Sciatic nerve (tissue), 2 donors: ENCODE measurements at regions not wholly inside any gene's neighbourhood (a gene's known extent, or its start where the extent isn't known, plus 50 kb on each side); places are given as distances from the start of the nearest gene placed in this dataset.

Experiments used
- ATAC-seq: fragments of 200-7000 bp; cut with Tn5 transposase; one replicate; pipeline ENCODE4 v1.9.1; 2020; ENCODE audit warnings: mild to moderate bottlenecking, moderate library complexity
- DNase-seq: peaks from one replicate; pipeline ENCODE4 v3.0.0-alpha.2; 2020; ENCODE audit warnings: low spot score
- intact Hi-C: fragments of 100-400 bp; cut with DNase I; formaldehyde crosslinking; loops from one replicate; pipeline ENCODE4 v1.14.2; 2022
- donor health status: DM: no; HTN: no; CAD: no.
- donor health status: DM: no; HTN: no; CAD: no.

DNA sequence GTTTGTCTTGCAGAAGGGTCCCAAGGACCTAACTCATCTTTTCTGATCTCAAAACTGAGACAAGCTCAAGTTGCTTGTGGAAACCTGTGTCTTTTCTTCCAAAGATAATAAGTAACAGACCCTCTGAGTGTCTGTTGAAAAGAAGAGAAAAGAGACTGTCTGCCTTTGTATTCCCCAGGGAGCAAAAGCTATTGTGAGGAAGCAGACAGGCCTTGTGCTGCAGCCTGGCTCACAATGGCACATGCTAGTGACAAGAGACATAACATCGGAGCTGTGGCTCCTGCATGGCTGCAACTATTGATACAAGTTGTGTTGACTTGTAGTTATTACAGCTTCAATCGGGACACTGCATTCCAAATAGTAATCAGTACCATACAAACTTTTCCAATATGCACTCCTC lies 202.9 kb downstream of the DKK1 start:
- ATAC-seq (no peak), DNase-seq (no peak)
- intact Hi-C loops, result no loop called here

DNA sequence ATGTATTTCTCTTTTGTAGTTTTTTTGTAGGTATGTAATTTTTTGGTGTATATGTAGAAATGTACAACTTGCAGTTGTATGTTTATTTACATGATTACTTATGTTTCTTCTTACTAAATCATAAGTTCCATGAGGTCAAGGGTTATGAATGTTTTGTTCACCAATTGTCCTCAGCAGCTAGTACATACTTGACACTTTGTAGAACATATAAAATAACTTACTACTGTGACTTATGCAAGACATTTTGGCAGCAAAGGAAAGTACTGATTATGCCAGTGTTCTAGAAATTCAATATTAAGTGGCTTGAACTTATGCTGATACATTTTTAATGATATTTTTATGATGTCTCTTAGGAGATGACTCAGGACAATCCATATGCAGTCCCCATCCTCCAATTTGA lies 209.6 kb downstream of the DKK1 start:
- DNase-seq (no peak), ATAC-seq (no peak)
- intact Hi-C loops, result no loop called here

DNA sequence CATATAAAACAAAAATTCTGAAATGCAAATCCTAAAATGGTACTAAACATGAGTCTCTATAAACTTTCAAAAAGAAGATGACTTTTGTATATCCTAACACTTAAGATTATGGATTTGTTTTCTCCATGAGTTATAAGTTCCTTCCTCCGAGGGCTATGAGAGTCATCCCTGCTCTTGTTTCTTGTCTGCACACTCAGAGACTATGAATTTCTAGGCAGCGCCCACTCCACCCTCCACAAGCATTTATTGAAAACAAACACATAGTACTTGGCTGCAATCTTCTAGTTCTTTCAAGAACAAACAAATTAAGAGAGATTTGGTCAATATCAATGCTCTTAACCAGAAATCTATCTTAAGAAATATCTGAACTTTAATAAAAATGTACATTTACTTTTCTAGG lies 211.7 kb downstream of the DKK1 start:
- no peak for DNase-seq
- no peak for ATAC-seq
- intact Hi-C loops, result no loop called here

DNA sequence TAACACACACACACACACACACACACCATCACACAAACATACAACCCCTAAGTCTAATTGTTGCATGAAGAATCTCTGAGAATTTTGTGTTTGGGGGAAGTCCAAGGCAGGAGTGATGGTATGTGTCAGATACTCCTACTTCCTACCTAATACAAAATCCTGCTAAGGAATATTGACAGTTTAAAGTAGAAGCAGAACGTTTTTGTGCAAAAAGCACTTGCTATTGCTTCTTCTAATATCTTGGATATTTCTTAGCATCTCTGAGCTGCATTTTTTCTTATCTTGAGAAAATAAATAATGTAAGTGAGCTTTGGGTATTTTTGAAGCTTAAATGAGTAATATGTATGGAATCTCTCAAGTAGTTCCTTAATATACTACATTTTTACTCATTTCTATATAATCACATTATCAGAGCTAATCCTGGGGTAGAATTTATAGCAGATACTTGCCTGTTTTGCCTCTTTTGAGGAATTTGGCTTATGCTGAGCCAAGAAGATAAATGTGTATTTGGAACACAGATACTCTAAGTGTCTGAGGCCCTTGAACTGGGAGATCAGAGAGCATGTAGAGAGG lies 212.3 kb downstream of the DKK1 start:
- no peak for DNase-seq
- no peak for ATAC-seq

DNA sequence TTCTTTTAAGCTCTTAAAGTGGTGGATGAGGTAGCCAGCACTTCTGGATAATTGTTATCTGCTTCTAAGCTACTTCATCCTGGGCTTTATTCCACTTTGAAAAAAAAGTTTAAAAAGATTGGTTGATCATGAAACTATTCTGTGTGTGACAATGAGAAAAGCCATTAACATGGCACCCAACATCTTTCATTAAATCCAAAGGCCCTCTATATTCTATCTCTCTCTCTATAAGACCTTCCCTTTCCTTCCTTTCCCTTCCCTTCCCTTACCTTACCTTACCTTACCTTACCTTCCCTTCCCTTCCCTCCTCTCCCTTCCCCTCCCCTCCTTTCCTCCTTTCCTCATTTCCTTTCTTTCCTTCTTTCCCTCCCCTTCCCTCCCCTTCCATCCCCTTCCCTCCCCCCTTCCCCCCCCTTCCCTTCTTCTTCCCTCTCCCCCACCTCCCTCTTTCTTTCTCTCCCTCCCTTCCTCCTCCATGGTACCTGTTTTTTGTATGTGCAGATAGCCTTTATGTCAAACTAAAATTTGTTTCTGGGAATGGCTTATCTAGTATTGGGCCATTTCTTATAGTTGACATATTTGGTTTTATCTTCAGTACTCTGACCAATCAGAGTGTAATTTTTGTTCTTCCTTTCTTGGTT lies 218.7 kb downstream of the DKK1 start:
- ATAC-seq (no peak), DNase-seq (no peak)
- intact Hi-C loops, result no loop called here

More for the DNA sequence above, 212.3 kb downstream of the DKK1 start:
- intact Hi-C loops, result no loop called here

DNA sequence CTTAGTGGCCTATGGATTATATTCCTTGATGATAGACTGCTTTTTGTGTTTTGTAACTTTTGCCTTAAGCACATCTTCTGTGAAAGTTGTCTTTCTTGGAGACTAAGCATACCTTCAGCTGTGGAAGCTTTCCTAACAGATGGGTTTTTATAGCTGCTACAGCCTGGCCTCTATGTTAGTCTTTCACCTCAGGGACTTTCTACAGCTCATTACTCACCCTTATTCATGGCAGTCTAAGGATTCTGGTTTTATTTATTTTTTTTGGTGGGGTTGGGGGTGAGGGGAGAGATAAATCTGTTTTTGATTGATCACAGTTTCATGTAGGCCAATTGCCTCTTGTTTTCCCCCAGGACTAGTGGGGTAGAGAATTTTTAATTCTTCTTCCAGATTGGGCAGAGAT lies 219.9 kb downstream of the DKK1 start:
- ATAC-seq (no peak), DNase-seq (no peak)
- intact Hi-C loops, result no loop called here

DNA sequence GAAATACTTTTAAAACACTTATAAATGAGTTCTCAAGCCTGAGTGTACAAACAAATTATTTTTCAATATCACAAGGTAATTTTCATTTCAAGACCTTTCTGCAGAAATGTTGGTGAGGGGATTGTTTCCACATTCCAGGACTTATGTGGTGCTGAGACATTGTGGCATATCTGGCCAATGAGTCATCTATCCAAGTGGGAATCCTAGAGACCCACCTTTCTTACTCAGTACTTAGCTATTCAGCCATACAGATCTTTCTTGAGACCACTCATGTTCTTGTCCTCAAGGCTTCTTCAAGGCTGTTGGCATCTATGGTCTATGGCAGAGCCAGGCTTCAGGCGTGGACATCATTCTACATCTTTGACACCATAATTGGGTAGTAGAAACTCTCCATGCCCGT lies 225.4 kb downstream of the DKK1 start:
- ATAC-seq (no peak), DNase-seq (no peak)
- intact Hi-C loops, result no loop called here

DNA sequence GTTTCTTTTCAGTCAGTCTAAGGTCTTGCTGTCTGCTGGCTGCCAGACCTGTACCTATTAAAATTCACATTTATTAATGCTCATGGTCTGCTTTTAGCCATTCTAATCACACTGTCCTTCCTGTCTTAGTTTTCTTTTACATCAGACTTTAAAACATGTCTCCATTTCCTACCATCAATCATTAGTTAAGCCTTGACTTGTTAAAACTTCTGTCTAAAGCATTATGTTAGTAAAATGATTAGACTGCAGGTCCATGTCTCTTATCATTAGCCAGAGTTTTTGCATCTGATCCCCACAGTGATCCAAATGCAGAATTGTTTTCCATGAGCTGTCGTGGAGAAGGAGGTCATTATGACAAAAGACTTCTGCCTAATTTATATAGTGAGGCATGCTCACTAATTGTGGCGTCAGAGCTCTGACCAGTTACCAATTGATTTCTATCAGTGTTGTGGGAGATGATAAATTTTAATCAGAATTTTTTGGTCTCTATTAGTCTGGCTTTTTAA lies 226.5 kb downstream of the DKK1 start:
- intact Hi-C loops, result no loop called here
- DNase-seq (no peak), ATAC-seq (no peak)

DNA sequence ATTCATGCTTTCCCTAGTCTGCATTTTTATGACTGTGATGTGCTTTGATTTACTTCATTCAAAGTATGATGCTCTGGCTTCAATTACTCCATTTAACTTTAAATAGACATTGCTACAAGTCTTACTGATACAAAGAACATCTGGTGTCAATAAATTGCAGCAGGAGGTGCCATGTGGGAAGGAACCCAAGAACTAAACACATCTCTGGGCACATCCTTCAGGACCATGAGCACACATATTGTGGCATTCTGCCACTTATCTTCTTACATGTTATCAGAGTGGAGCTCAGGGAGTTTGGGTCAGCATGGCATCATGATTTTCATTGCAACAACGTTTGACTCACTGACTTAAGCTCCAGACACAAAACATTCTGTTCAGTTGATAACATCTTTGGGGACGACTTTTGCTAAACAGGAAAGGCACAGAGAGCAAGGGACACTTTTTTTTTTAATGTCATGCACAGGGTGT lies 227.0 kb downstream of the DKK1 start:
- intact Hi-C loops, result no loop called here
- DNase-seq (no peak), ATAC-seq (no peak)

DNA sequence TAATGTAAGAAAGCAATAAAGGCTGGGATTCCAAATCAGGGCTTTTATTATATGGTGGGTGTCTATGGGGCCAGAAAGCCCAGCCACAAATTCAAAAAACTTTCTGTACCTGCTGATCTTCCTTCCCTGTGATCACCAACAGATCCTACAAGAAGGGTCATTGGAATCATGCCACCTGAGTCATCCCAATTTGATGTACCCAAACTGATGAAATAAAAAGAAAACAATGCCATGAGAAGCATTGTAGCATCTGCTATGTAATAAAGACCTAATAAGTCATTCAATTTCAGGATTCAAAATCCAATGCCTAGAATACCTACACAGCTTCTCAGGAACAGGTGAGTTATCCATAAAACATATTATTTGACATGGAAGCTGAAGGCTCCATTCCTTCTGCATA lies 228.8 kb downstream of the DKK1 start:
- ATAC-seq (no peak), DNase-seq (no peak)
- intact Hi-C loops, result no loop called here

DNA sequence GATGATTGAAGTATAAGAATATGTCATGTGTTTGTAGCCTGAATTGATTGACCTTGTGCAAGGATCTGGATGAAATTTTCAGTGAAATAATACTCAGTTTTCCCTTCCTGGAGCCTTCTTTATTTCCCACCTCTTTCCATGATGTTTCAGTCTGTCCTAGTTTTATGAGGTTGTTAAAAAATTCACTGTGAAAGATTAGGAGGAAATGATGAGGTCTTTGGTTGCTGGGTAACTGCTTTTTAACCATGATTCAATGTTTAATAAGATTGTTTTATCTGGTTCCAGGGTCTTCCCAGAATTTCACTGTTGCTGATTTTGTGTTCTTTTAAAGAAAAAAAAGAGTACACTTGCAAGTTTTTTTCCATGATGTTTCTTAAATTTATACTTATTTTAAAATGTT lies 221.5 kb downstream of the MBL2 start:
- DNase-seq (no peak), ATAC-seq (no peak)
- intact Hi-C loops, result no loop called here

DNA sequence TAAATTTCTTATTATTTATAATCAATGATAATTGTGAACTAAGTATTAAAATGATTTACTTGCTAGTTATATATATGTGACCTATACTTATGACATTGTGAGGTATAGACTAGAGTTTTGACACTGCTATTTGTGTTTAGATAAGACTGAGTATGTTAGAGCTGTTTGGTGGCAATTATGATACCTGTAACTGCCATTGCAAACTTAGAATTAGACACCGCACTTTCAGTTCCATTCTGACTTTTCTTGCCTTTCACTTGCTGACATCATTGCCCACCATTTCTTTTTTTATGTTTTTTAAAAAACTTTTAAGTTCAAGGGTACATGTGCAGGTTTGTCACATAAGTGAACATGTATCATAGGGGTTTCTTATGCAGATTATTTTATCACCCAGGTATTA lies 214.5 kb downstream of the MBL2 start:
- ATAC-seq (no peak), DNase-seq (no peak)
- intact Hi-C loops, result no loop called here

DNA sequence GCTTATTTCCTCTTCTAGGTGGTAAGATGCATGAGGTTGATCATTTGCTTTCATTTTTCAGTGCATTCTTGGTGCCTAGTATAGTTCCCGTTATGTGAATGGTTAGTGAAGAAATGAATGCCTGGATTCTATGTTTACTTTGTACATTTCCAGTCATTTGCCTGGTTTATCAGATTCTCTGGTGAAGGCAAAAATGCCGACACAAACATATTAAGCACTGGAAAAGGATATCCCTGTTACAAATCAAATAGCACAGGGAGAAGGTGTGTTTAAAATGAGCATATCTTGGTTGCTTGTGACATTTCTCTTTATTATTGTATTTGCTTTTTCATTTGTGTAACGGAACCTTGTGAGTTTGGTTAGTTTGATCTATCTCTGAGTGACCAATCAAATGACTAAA lies 211.3 kb downstream of the MBL2 start:
- intact Hi-C loops, result no loop called here
- ATAC-seq (no peak), DNase-seq (no peak)

DNA sequence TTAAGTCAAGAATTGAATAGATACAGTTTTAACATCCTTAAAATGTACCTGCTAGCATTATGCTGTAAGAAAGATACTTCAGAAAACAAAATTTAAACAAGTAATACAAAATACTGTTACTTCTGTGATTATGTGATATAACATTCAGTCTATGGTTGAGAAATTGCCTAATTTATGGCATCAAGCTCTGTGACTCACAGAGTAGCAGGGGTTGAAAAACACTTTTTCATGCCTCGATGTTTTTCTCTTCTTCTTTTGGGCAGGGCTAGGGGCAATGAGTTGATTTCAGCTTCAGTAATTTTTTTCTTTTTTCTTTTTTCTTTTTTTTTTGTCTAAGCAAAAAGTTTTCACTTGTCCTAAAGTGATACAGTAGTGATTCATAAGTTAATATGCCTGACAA lies 209.2 kb downstream of the MBL2 start:
- ATAC-seq (no peak), DNase-seq (no peak)
- intact Hi-C loops, result no loop called here

DNA sequence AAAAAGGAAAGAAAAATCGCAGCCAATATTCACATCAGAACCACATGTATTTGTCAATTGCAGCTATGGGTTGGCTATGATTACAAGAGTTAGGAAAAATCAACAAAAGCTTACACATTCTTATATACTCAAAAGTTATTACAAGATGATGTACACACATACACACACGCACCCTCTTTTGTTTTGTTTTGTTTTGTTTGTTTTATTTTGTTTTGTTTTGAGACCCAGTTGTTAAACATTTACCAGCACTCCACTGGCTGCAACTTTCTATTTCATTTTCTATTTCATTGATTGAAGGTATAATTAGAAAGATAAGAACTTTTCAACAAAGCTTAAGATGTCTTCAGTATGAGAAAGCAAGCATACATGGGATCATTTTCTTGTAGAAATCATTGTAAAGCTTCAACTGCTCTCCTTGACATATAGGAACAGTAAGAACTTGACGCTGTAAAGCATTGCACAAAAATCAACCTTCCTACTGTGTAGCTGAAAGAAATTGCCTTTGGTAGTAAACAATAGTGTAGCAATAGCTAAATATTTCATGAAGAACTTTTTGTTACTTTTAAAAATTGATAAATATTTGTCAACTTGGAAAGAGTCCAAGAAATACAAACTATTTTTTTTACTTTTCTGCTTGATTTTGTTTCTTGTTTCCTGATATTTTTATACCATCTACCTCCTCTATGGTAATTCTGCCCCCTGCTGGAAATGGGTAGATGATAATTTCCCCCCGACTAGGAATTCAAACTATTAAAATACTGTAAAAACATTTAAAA lies 205.9 kb downstream of the MBL2 start:
- intact Hi-C loops, result no loop called here
- ATAC-seq, result no peak
- no peak for DNase-seq

DNA sequence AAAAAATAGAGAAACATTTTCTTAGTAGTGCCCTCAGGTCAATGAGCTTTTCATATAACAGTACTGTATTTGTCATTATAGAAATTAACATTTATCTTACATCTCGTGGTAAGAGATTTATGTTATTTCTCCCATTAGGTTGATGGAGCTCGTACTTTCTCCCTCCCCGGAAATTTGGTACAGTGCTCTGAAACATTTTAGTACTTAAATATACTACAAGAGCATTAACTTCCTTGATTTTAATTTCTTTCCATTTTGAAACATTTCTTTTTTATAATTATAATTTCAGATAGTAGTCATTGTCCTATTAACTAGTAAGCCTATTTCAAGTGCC lies 205.4 kb downstream of the MBL2 start:
- intact Hi-C loops, result no loop called here
- ATAC-seq, result no peak

DNA sequence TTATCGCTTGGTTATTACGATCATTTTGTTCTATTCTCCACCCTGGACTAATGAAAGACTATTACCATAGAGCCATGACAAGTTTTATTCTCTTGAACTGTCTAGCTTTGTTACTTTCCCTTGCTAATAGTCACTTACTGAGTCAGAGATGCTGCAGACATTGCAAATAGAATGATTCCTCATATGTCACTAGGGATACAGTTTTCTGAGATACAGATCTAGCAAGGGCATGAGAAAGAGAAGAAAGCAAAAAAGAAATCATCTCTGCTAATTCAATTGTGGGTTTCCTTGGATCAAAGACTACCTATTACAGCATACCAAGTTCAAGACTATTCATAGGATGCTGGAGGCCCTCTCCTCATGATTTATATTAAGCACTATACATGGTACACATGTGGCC lies 204.3 kb downstream of the MBL2 start:
- ATAC-seq (no peak), DNase-seq (no peak)
- intact Hi-C loops, result no loop called here

More for the DNA sequence above, 205.4 kb downstream of the MBL2 start:
- no peak for DNase-seq

DNA sequence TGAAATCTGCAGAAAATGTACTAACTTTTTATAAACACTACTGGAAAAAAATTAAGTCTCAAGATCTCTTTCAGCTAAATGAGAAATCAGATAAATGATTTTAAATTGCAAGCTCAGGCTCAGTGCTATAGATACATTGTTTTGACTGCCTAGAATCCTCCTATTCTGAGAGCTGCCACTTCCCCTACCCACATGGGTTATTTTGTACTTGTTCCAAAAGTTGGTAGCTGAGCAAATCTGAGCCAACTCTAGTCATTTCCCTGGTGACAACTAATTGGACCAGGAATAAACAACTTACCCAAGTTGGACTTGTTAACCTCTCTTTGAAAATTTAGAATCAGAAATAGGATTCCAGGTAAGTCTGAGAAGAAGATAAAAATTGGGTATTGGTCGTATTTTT lies 202.1 kb downstream of the MBL2 start:
- no peak for DNase-seq
- no peak for ATAC-seq
- intact Hi-C loops, result no loop called here

DNA sequence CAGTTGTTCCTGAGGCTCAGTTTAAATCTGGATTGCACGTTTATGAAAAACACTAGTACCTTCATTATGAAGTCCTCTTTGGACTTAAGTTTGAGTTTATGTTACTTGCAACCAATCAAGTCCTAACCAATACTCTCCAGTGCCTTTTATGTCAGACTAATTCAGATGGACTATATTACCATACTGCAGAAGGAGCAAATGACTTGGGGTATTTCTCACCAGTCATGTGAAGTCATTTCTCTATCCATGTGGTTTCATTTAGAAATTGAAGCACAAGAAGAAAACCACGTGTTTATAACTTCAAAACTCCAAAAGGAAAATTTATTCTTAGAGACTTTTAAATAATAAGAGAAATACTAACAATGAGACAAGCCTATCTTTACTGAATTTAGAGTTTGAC lies 201.6 kb downstream of the MBL2 start:
- intact Hi-C loops, result no loop called here
- DNase-seq (no peak), ATAC-seq (no peak)

DNA sequence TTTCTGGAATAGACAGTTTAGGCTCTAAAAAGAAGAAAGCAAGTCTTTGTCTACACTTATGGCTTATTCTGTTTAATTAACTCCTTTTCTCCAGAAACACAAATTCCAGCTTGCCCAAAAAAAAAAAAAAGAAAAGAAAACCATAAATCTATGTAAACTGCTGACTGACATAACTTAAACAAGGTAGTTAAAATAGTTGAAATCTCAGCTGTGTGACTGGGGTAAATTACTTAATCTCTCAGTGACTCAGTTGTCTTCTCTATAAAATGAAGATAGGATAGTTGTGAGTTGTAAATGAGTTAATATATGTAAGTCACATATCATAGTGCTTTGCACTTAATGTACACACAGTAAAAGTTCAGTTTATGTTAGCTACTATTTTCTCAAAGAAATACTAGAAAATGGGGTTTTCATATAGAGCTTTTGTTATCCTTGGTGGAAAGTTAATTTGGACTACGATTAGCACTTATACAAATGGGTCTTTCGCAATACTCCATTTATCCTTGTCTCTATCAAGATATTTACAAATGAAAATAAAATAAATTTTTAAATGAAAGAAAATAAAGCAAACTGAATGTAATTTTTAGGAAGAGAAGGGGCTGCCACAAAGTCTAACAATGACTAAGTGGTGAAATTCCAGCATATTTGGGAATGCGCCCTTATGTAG lies 200.9 kb downstream of the MBL2 start:
- ATAC-seq, result no peak
- intact Hi-C loops, result no loop called here
- no peak for DNase-seq
